Chondrocyte (in vitro differentiated cells): ENCODE measurements at regions not wholly inside any gene's neighbourhood (a gene's known extent, or its start where the extent isn't known, plus 50 kb on each side); places are given as distances from the start of the nearest gene placed in this dataset.

Experiments
- DNase-seq: peaks from one replicate; pipeline ENCODE4 v3.0.0; 2021; ENCODE audit warnings: mixed read lengths, low spot score
- H3K27ac Mint-ChIP-seq: one replicate; pipeline ENCODE4 v1.8.0; 2021; ENCODE audit warnings: mild to moderate bottlenecking, moderate library complexity, mixed read lengths; ENCODE audit not compliant: unreplicated experiment
- H3K27me3 Mint-ChIP-seq: 2 replicates; pipeline ENCODE4 v1.8.0; 2021; ENCODE audit warnings: low read depth, mixed read lengths
- H3K36me3 Mint-ChIP-seq: 2 replicates; pipeline ENCODE4 v1.8.0; 2021; ENCODE audit warnings: low read depth, mixed read lengths
- H3K4me1 Mint-ChIP-seq: 2 replicates; pipeline ENCODE4 v1.8.0; 2021; ENCODE audit warnings: low read depth, mild to moderate bottlenecking, mixed read lengths
- H3K4me3 Mint-ChIP-seq: one replicate; pipeline ENCODE4 v1.8.0; 2021; ENCODE audit warnings: mild to moderate bottlenecking, moderate library complexity, mixed read lengths; ENCODE audit not compliant: unreplicated experiment
- H3K9me3 Mint-ChIP-seq: 2 replicates; pipeline ENCODE4 v1.8.0; 2021; ENCODE audit warnings: low read depth, mixed read lengths
- TF ChIP-seq, protein P1 (sequence below): fragments of 200-600 bp; sonication (generic); IDR thresholded peaks from 2 replicates; pipeline ENCODE4 v1.5.0; 2021; ENCODE audit warnings: antibody characterized with exemption, mild to moderate bottlenecking, moderate library complexity

DNA sequence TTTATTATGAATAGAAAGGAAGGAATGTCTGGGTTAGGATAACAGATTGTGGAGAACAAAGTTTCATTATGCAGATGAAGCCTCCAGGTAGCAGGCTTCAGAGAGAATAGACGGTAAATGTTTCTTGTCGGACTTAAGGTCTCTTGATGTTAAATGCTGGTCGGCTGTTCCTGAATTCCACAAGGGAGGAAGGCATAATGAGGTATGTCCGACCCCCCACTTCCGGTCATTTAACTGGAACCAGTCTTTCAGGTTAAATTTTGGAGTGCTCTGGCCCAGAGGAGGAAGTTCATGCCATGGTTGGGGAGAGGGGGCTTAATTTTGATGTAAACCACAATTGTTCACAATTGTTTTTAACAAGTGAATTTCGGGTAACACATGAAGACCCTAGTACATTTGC lies 158.1 kb upstream of the VCX3A start:
- no peak overlapping the region for H3K27ac Mint-ChIP-seq

DNA sequence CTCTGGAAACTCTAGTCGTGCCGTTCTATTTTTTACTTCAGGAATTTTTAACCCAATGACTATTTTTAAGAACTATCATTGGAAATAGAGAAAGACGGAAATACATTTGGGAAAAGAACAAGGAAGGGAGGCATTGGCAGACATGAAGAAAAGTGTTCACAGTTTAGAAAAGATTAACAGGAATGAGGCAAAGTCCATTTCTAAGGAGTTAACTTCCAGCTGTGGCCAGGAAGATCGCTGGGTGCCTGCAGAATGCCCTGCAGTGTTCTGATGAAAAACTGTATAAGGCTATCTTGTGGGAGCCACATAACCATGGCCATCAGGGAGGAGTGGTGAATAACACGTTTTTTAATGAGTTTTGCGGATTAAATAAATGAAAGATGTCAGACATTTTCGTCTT lies 150.6 kb upstream of the VCX3A start:
- TF ChIP-seq, protein P1, sequence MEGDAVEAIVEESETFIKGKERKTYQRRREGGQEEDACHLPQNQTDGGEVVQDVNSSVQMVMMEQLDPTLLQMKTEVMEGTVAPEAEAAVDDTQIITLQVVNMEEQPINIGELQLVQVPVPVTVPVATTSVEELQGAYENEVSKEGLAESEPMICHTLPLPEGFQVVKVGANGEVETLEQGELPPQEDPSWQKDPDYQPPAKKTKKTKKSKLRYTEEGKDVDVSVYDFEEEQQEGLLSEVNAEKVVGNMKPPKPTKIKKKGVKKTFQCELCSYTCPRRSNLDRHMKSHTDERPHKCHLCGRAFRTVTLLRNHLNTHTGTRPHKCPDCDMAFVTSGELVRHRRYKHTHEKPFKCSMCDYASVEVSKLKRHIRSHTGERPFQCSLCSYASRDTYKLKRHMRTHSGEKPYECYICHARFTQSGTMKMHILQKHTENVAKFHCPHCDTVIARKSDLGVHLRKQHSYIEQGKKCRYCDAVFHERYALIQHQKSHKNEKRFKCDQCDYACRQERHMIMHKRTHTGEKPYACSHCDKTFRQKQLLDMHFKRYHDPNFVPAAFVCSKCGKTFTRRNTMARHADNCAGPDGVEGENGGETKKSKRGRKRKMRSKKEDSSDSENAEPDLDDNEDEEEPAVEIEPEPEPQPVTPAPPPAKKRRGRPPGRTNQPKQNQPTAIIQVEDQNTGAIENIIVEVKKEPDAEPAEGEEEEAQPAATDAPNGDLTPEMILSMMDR: no peak
- Mint-ChIP-seq H3K9me3 (peaks cover 10% of the 10 kb centered on the region), H3K27me3 (no peaks in the 10 kb centered on the region), H3K27ac (no peak overlapping the region), H3K36me3 (no peaks in the 10 kb centered on the region), H3K4me3 (no peak overlapping the region), H3K4me1 (no peaks in the 10 kb centered on the region)
- no peak for DNase-seq

More for the DNA sequence above, 158.1 kb upstream of the VCX3A start:
- DNase-seq: no peak
- Mint-ChIP-seq H3K27me3 (no peaks in the 10 kb centered on the region), H3K4me3 (no peak overlapping the region), H3K9me3 (peaks cover 13% of the 10 kb centered on the region), H3K36me3 (no peaks in the 10 kb centered on the region), H3K4me1 (peaks cover 5% of the 10 kb centered on the region)
- TF ChIP-seq, protein P1: no peak

DNA sequence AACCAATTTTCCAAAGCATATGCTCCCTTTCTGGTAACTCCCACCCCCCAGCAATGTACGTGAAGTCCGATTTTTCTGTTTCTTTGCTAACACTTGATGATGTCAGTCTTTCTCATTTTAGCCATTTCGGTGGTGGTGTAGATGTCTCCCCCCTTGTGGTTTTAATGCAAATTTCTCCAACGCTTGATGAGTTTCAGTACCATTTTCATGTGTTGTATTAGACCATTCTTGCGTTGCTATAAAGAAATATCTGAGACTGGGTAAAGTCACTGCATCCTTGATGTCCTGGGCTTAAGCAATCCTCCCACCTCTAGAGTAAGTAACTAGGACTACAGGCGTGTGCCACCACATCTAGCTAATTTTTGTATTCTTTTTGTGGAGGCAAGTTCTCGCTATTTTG lies 148.4 kb upstream of the VCX3A start:
- DNase-seq: no peak
- Mint-ChIP-seq H3K4me3 (no peak overlapping the region), H3K27ac (no peak overlapping the region), H3K36me3 (no peaks in the 10 kb centered on the region), H3K9me3 (peaks cover 2% of the 10 kb centered on the region), H3K4me1 (no peaks in the 10 kb centered on the region), H3K27me3 (no peaks in the 10 kb centered on the region)
- TF ChIP-seq, protein P1: no peak

DNA sequence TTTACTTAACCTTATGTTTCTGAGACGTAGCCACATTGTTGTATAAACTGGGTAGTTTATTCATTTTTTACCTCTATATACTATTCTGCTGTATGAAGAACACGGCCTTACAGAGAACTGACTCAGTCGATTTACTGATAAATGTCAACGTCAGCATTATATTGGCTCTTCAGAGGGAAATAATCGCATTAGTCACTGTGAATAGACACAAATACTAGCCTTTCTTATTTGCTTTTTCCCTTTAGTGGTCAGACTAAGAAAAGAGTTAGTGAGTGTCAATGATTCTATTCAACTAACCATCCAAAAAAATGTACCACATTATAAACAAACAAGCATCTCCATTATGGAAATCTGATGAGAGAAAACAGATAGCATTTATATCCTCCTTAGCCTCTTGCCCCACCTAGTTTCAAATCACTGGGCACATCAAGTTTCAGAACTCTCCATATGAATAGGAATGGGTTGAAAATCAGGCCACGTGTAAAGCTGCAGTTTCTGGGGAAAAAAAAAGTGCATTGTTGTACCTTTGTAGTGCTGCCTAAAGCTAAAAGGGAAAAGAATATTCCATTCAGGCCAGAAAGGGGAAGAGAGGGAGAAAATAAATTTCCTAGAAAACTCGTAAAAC lies 146.7 kb upstream of the VCX3A start:
- TF ChIP-seq, protein P1: no peak
- H3K27ac Mint-ChIP-seq: no peak overlapping the region
- no peaks in the 10 kb centered on the region for H3K27me3 Mint-ChIP-seq
- H3K9me3 Mint-ChIP-seq: no peaks in the 10 kb centered on the region
- no peak for DNase-seq
- no peaks in the 10 kb centered on the region for H3K36me3 Mint-ChIP-seq
- no peak overlapping the region for H3K4me3 Mint-ChIP-seq
- no peaks in the 10 kb centered on the region for H3K4me1 Mint-ChIP-seq

DNA sequence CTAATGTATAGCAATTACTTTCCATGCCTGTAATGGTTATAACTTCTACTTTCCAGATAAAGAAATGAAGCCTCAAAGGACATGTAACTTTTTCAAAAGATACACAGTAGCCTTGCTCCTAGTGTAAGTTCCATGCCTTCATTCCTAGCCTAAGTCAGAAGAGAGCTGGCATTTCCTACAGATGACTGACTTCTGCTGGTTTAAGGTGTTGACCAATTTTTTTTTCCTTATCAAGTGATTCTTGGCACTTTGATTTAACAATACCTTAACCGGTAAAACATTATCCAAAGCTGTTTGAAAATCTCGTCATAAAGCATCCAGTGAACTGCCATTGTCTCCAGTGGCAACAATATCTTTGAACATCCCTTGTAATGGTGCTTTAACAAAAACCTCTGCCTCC lies 145.1 kb upstream of the VCX3A start:
- Mint-ChIP-seq H3K36me3 (no peaks in the 10 kb centered on the region), H3K4me3 (no peak overlapping the region), H3K4me1 (no peaks in the 10 kb centered on the region), H3K27ac (no peak overlapping the region), H3K9me3 (no peaks in the 10 kb centered on the region), H3K27me3 (no peaks in the 10 kb centered on the region)
- TF ChIP-seq, protein P1: no peak
- no peak for DNase-seq
